ENCODE measurements at regions not wholly inside any gene's neighbourhood (a gene's known extent, or its start where the extent isn't known, plus 50 kb on each side); places are given as distances from the start of the nearest gene placed in this dataset.

DNA sequence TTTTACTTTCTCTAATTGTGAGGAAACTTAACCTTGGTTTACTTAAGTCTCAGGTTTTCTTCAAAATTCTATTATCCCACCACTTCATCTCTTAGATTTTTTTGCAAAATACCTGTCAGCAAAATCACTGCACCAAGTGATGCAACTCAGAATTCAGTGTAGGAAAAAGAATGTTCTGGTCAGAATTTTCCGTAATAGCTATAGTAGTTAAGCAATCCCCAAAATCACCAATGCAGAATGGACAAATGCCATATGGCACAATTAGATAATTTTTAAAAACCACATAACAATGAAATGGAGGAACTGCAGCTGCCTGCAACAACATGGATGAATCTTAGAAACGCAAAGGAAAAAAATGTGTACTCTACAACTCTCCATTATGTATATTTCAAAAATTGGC lies 373.1 kb downstream of the NAF1 start:
- TF ChIP-seq TEAD4 (IDR thresholded peaks at IDR 0.05; ENCODE audit: low read depth, low read length) (no peak), YY1 (IDR thresholded peaks at IDR 0.05; ENCODE audit: low read depth, low read length) (no peak), JUND (IDR thresholded peaks at IDR 0.05; ENCODE audit: low read length) (no peak), KDM1A (IDR thresholded peaks at IDR 0.05; ENCODE audit: borderline replicate concordance, low read length) (no peak), BCL11A (IDR thresholded peaks at IDR 0.05; ENCODE audit: low read depth in 2 of 2, low read length in 2 of 2) (no peak)
- TF ChIP-seq, protein P1, sequence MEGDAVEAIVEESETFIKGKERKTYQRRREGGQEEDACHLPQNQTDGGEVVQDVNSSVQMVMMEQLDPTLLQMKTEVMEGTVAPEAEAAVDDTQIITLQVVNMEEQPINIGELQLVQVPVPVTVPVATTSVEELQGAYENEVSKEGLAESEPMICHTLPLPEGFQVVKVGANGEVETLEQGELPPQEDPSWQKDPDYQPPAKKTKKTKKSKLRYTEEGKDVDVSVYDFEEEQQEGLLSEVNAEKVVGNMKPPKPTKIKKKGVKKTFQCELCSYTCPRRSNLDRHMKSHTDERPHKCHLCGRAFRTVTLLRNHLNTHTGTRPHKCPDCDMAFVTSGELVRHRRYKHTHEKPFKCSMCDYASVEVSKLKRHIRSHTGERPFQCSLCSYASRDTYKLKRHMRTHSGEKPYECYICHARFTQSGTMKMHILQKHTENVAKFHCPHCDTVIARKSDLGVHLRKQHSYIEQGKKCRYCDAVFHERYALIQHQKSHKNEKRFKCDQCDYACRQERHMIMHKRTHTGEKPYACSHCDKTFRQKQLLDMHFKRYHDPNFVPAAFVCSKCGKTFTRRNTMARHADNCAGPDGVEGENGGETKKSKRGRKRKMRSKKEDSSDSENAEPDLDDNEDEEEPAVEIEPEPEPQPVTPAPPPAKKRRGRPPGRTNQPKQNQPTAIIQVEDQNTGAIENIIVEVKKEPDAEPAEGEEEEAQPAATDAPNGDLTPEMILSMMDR (IDR thresholded peaks at IDR 0.05; ENCODE audit: control extremely low read depth in 1 of 3, insufficient read depth in 1 of 3, low read depth in 1 of 3, low read length in 3 of 3) = no peak

Data from H1 (cell line).